Lower leg skin (tissue), 4 donors: ENCODE measurements at regions not wholly inside any gene's neighbourhood (a gene's known extent, or its start where the extent isn't known, plus 50 kb on each side); places are given as distances from the start of the nearest gene placed in this dataset.

ENCODE experiments used
- DNase-seq, 2 donors: peaks; one replicate each; pipeline ENCODE4 v3.0.0-alpha.2; 2019; ENCODE audit warnings: low spot score in 2 of 2
- H3K4me3 ChIP-seq: fragments of 200-600 bp; sonication (generic); 2 replicates; pipeline ENCODE4 v1.5.1; 2017; ENCODE audit warnings: mild to moderate bottlenecking, low read depth; ENCODE audit not compliant: poor library complexity, severe bottlenecking
- CTCF ChIP-seq, 3 donors: fragments of 450-650 bp; IDR thresholded peaks; one replicate each; pipeline ENCODE4 v1.5.1; 2016; ENCODE audit warnings: antibody characterized with exemption in 3 of 3, mild to moderate bottlenecking in 3 of 3, moderate library complexity in 2 of 3
- POLR2A ChIP-seq, 2 donors: fragments of 450-650 bp; IDR thresholded peaks; one replicate each; pipeline ENCODE4 v1.6.1; 2016 to 2017; ENCODE audit warnings: antibody characterized with exemption in 2 of 2, mild to moderate bottlenecking in 1 of 2, moderate library complexity in 1 of 2
- WGBS, 2 donors: methylation state at CpG; one replicate each; pipeline ENCODE4 v1.1.5; 2018; 5-methylcytosine and 5-hydroxymethylcytosine counted together
- intact Hi-C: fragments of 100-400 bp; cut with DNase I; formaldehyde crosslinking; loops from one replicate; pipeline ENCODE4 v1.15.0; 2023; ENCODE audit warnings: low total_unique reads

- DNase-seq: no peak
- TF ChIP-seq CTCF (IDR thresholded peaks at IDR 0.05) (no peak), POLR2A (IDR thresholded peaks at IDR 0.05) (no peak)
- intact Hi-C loops: no loop called here
- H3K4me3 ChIP-seq: peak overlapping the region; percentile 26
- 1% methylated on average over 30 to 34 of the region's 34 CpGs for WGBS, 2 donors
Measured at GRCh38 chr11:116193321-116194131, 579.3 kb downstream of the BUD13 start.

- no peak for TF ChIP-seq CTCF (IDR thresholded peaks at IDR 0.05)
- TF ChIP-seq POLR2A (IDR thresholded peaks at IDR 0.05): no peak
- DNase-seq: no peak
- 28 to 42% methylated on average over 11 to 12 of the region's 12 CpGs for WGBS, 2 donors
- intact Hi-C loops: no loop called here
- H3K4me3 ChIP-seq: no peak overlapping the region
Measured at GRCh38 chr11:116192509-116193210, 580.1 kb downstream of the BUD13 start.

DNA sequence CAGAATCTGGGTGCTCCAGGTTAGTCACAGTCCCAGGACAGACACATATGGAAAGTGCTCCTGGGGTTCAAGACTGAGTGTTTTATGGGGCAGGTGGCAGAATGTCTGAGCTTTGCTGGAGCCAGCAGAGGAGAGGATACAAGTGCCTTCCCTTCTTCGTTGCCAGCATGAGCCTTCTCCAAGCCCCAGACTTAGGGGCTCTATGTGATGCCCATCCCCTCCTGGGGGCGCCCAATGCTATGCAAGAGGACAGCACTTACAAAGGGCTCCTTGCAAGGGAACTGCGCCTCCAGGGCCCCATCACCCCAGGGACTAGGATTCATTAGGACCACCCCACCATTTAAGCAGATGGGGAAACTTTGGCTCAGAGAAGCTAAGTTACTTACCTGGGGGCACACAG lies 581.9 kb downstream of the BUD13 start:
- TF ChIP-seq POLR2A (IDR thresholded peaks at IDR 0.05) (no peak), CTCF (IDR thresholded peaks at IDR 0.05) (no peak)
- 86 to 94% methylated on average over 3 of the region's 3 CpGs for WGBS, 2 donors
- intact Hi-C loops: no loop called here
- H3K4me3 ChIP-seq: no peak overlapping the region
- no peak for DNase-seq

- TF ChIP-seq POLR2A (IDR thresholded peaks at IDR 0.05): no peak
- no peak for TF ChIP-seq CTCF (IDR thresholded peaks at IDR 0.05)
- H3K4me3 ChIP-seq: no peak overlapping the region
- intact Hi-C loops: no loop called here
- no peak for DNase-seq
- 66 to 67% methylated on average over 10 of the region's 10 CpGs for whole genome bisulfite sequencing, 2 donors
Measured at GRCh38 chr11:116189408-116190170, 583.2 kb downstream of the BUD13 start.

DNA sequence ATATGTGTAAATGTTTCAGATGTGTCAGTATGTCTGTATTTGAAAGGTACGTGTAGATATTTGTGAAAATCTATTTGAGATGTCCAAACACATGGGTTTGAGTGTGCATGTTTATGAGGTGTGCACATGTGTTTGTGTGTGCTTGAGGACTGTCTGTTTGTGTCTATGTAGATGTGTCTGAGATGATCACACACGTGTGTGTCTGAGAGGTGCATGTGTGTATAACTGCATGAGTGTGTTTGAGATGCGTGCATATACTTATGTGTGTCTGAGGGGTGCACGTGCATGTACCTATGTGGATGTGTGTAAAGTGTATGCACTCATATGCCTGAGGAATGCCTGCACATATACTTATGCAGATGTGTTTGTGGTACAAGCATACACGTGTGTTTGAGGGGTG lies 584.4 kb downstream of the BUD13 start:
- intact Hi-C loops: no loop called here
- 87 to 91% methylated on average over 5 of the region's 5 CpGs for WGBS, 2 donors
- TF ChIP-seq CTCF (IDR thresholded peaks at IDR 0.05) (no peak), POLR2A (IDR thresholded peaks at IDR 0.05) (no peak)

More for the DNA sequence above, 584.4 kb downstream of the BUD13 start:
- H3K4me3 ChIP-seq: no peak overlapping the region
- no peak for DNase-seq
